ENCODE measurements at regions not wholly inside any gene's neighbourhood (a gene's known extent, or its start where the extent isn't known, plus 50 kb on each side); places are given as distances from the start of the nearest gene placed in this dataset.
"Not testable (repeated sequence)": the region's sequence is repeated elsewhere in the genome, so short reads cannot be mapped to it uniquely, and the experiment has no call there.

GRCh38 chr5:6289239-6289638, 89.1 kb downstream of the MED10 start:
- Histone ChIP-seq H4K20me1 (ENCODE audit: insufficient read depth) (no peaks in the 10 kb centered on the region), H3K27me3 (replicated peaks; ENCODE audit: insufficient read depth) (no peaks in the 10 kb centered on the region), H3F3A (ENCODE audit: insufficient read depth) (no peaks in the 10 kb centered on the region), H3K79me2 (ENCODE audit: insufficient read depth) (no peaks in the 10 kb centered on the region), H3K9me2 (ENCODE audit: insufficient read depth) (no peaks in the 10 kb centered on the region), H3K36me3 (ENCODE audit: low read depth) (no peaks in the 10 kb centered on the region), H3K27ac (no peak overlapping the region), H3K4me1 (ENCODE audit: insufficient read depth) (no peaks in the 10 kb centered on the region), H3K4me2 (ENCODE audit: unreplicated experiment) (no peak overlapping the region), H3K4me3 (no peak overlapping the region), H3K9ac (no peak overlapping the region), H3K9me3 (ENCODE audit: low read depth) (no peaks in the 10 kb centered on the region), H2AFZ (no peak overlapping the region)
- no peak for DNase-seq
- 72 to 77% methylated on average over 3 of the region's 3 CpGs for WGBS, 2 experiments (ENCODE audit: low coverage in 1 of 2, low lambda C conversion rate in 2 of 2, missing lambda C conversion rate in 2 of 2)
- in situ Hi-C loops (cut with MboI), result no loop called here
- TF ChIP-seq EZH2 (IDR thresholded peaks at IDR 0.05; ENCODE audit: insufficient read depth, poor library complexity, severe bottlenecking) (no peak), EZH2phosphoT487 (IDR thresholded peaks at IDR 0.05; ENCODE audit: insufficient read depth, low read depth) (no peak)

GRCh38 chr5:6287176-6287575, 91.2 kb downstream of the MED10 start:
- Histone ChIP-seq H3K9me2 (ENCODE audit: insufficient read depth) (no peaks in the 10 kb centered on the region), H3F3A (ENCODE audit: insufficient read depth) (no peaks in the 10 kb centered on the region), H3K27ac (no peak overlapping the region), H3K36me3 (ENCODE audit: low read depth) (no peaks in the 10 kb centered on the region), H2AFZ (no peak overlapping the region), H3K4me2 (ENCODE audit: unreplicated experiment) (no peak overlapping the region), H3K27me3 (replicated peaks; ENCODE audit: insufficient read depth) (no peaks in the 10 kb centered on the region), H3K9me3 (ENCODE audit: low read depth) (no peaks in the 10 kb centered on the region), H3K79me2 (ENCODE audit: insufficient read depth) (no peaks in the 10 kb centered on the region), H3K9ac (no peak overlapping the region), H3K4me1 (ENCODE audit: insufficient read depth) (no peaks in the 10 kb centered on the region), H4K20me1 (ENCODE audit: insufficient read depth) (no peaks in the 10 kb centered on the region), H3K4me3 (no peak overlapping the region)
- no peak for DNase-seq
- in situ Hi-C loops (cut with MboI), result no loop called here
- 12 to 13% methylated on average over 6 of the region's 6 CpGs for WGBS, 2 experiments (ENCODE audit: low coverage in 1 of 2, low lambda C conversion rate in 2 of 2, missing lambda C conversion rate in 2 of 2)
- TF ChIP-seq EZH2 (IDR thresholded peaks at IDR 0.05; ENCODE audit: insufficient read depth, poor library complexity, severe bottlenecking) (no peak), EZH2phosphoT487 (IDR thresholded peaks at IDR 0.05; ENCODE audit: insufficient read depth, low read depth) (no peak)

- DNase-seq, result no peak
- WGBS, 2 experiments (ENCODE audit: low coverage in 1 of 2, low lambda C conversion rate in 2 of 2, missing lambda C conversion rate in 2 of 2), result 49 to 50% methylated on average over 7 of the region's 7 CpGs
- Histone ChIP-seq H3K79me2 (ENCODE audit: insufficient read depth) (no peaks in the 10 kb centered on the region), H3K9me3 (ENCODE audit: low read depth) (no peaks in the 10 kb centered on the region), H3K27me3 (replicated peaks; ENCODE audit: insufficient read depth) (no peaks in the 10 kb centered on the region), H4K20me1 (ENCODE audit: insufficient read depth) (no peaks in the 10 kb centered on the region), H3K27ac (no peak overlapping the region), H3K9me2 (ENCODE audit: insufficient read depth) (no peaks in the 10 kb centered on the region), H3K9ac (no peak overlapping the region), H2AFZ (no peak overlapping the region), H3K4me2 (ENCODE audit: unreplicated experiment) (no peak overlapping the region), H3K4me1 (ENCODE audit: insufficient read depth) (no peaks in the 10 kb centered on the region), H3K36me3 (ENCODE audit: low read depth) (no peaks in the 10 kb centered on the region), H3F3A (ENCODE audit: insufficient read depth) (no peaks in the 10 kb centered on the region), H3K4me3 (no peak overlapping the region)
- TF ChIP-seq EZH2phosphoT487 (IDR thresholded peaks at IDR 0.05; ENCODE audit: insufficient read depth, low read depth) (no peak), EZH2 (IDR thresholded peaks at IDR 0.05; ENCODE audit: insufficient read depth, poor library complexity, severe bottlenecking) (no peak)
- in situ Hi-C loops (cut with MboI), result no loop called here
These were observed 91.9 kb downstream of the MED10 start for GRCh38 chr5:6286404-6286803.

GRCh38 chr5:6284491-6284890, 93.9 kb downstream of the MED10 start:
- H3K9ac ChIP-seq; DNase-seq; H3K9me2 ChIP-seq (ENCODE audit: insufficient read depth); H3K27me3 ChIP-seq (replicated peaks; ENCODE audit: insufficient read depth); H3K4me2 ChIP-seq (ENCODE audit: unreplicated experiment); H3K79me2 ChIP-seq (ENCODE audit: insufficient read depth); H3K36me3 ChIP-seq (ENCODE audit: low read depth); H3K9me3 ChIP-seq (ENCODE audit: low read depth); H2AFZ ChIP-seq; H3K4me3 ChIP-seq; H3F3A ChIP-seq (ENCODE audit: insufficient read depth); H3K4me1 ChIP-seq (ENCODE audit: insufficient read depth); H4K20me1 ChIP-seq (ENCODE audit: insufficient read depth); in situ Hi-C loops (cut with MboI); H3K27ac ChIP-seq: not testable (repeated sequence)

GRCh38 chr5:6282352-6282751, 96.0 kb downstream of the MED10 start:
- H3F3A ChIP-seq (ENCODE audit: insufficient read depth), result no peaks in the 10 kb centered on the region
- no peaks in the 10 kb centered on the region for H3K4me1 ChIP-seq (ENCODE audit: insufficient read depth)
- H3K4me3 ChIP-seq, result no peak overlapping the region
- H3K9ac ChIP-seq, result no peak overlapping the region
- no peak for TF ChIP-seq EZH2phosphoT487 (IDR thresholded peaks at IDR 0.05; ENCODE audit: insufficient read depth, low read depth)
- TF ChIP-seq EZH2 (IDR thresholded peaks at IDR 0.05; ENCODE audit: insufficient read depth, poor library complexity, severe bottlenecking), result no peak
- no peaks in the 10 kb centered on the region for H3K79me2 ChIP-seq (ENCODE audit: insufficient read depth)
- H3K9me3 ChIP-seq (ENCODE audit: low read depth), result no peaks in the 10 kb centered on the region
- WGBS, 2 experiments (ENCODE audit: low coverage in 1 of 2, low lambda C conversion rate in 2 of 2, missing lambda C conversion rate in 2 of 2), result 0 to 9% methylated on average over 1 of the region's 1 CpG
- in situ Hi-C loops (cut with MboI), result no loop called here
- H2AFZ ChIP-seq, result no peak overlapping the region
- no peaks in the 10 kb centered on the region for H3K36me3 ChIP-seq (ENCODE audit: low read depth)
- H3K27me3 ChIP-seq (replicated peaks; ENCODE audit: insufficient read depth), result no peaks in the 10 kb centered on the region
- H3K9me2 ChIP-seq (ENCODE audit: insufficient read depth), result no peaks in the 10 kb centered on the region
- DNase-seq, result no peak
- H3K27ac ChIP-seq, result no peak overlapping the region
- no peaks in the 10 kb centered on the region for H4K20me1 ChIP-seq (ENCODE audit: insufficient read depth)
- no peak overlapping the region for H3K4me2 ChIP-seq (ENCODE audit: unreplicated experiment)

Measured in GM23248 (cell line).